Activated CD4-positive, CD25-positive, alpha-beta regulatory T cell treated with anti-CD3 and anti-CD28 coated beads, Interleukin-2, amount 50 U/mL, for 72 hours (primary cell): ENCODE measurements at regions not wholly inside any gene's neighbourhood (a gene's known extent, or its start where the extent isn't known, plus 50 kb on each side); places are given as distances from the start of the nearest gene placed in this dataset.
"Not testable (repeated sequence)": the region's sequence is repeated elsewhere in the genome, so short reads cannot be mapped to it uniquely, and the experiment has no call there.

Source experiments
- DNase-seq: peaks from one replicate; pipeline ENCODE4 v3.0.0; 2021

GRCh38 chr19:30806311-30806710, 434.1 kb downstream of the ZNF536 start:
- DNase-seq: no peak

GRCh38 chr19:30804751-30805150, 432.6 kb downstream of the ZNF536 start:
- DNase-seq: no peak

GRCh38 chr19:30804333-30804732, 432.1 kb downstream of the ZNF536 start:
- not testable (repeated sequence) for DNase-seq

GRCh38 chr19:30802424-30803013, 430.3 kb downstream of the ZNF536 start:
- DNase-seq: no peak

- peak; percentile 36 for DNase-seq
Measured at GRCh38 chr19:30799865-30800755, 427.9 kb downstream of the ZNF536 start.

GRCh38 chr19:30795727-30796126, 423.5 kb downstream of the ZNF536 start:
- DNase-seq: no peak

- no peak for DNase-seq
Measured at GRCh38 chr19:30792561-30793505, 420.6 kb downstream of the ZNF536 start.

GRCh38 chr19:30791088-30791487, 418.9 kb downstream of the ZNF536 start:
- no peak for DNase-seq

- no peak for DNase-seq
Measured at GRCh38 chr19:30790056-30790680, 418.0 kb downstream of the ZNF536 start.

- no peak for DNase-seq
Measured at GRCh38 chr19:30788105-30788765, 416.1 kb downstream of the ZNF536 start.

GRCh38 chr19:30785458-30786137, 413.4 kb downstream of the ZNF536 start:
- DNase-seq: no peak

- peak; percentile 60 for DNase-seq
Measured at GRCh38 chr19:30784850-30785457, 412.8 kb downstream of the ZNF536 start.

GRCh38 chr19:30783936-30784335, 411.8 kb downstream of the ZNF536 start:
- DNase-seq: no peak

- no peak for DNase-seq
Measured at GRCh38 chr19:30783212-30783611, 411.0 kb downstream of the ZNF536 start.

- no peak for DNase-seq
Measured at GRCh38 chr19:30781519-30781918, 409.3 kb downstream of the ZNF536 start.

GRCh38 chr19:30781047-30781446, 408.9 kb downstream of the ZNF536 start:
- DNase-seq: no peak

GRCh38 chr19:30780456-30780855, 408.3 kb downstream of the ZNF536 start:
- DNase-seq: no peak

GRCh38 chr19:30780032-30780431, 407.8 kb downstream of the ZNF536 start:
- no peak for DNase-seq

- no peak for DNase-seq
Measured at GRCh38 chr19:30778961-30779715, 407.0 kb downstream of the ZNF536 start.

- no peak for DNase-seq
Measured at GRCh38 chr19:30778061-30778460, 405.9 kb downstream of the ZNF536 start.
